BJ (cell line): ENCODE measurements at regions not wholly inside any gene's neighbourhood (a gene's known extent, or its start where the extent isn't known, plus 50 kb on each side); places are given as distances from the start of the nearest gene placed in this dataset.

Experiments used
- CTCF ChIA-PET: fragments of 350-600 bp; formaldehyde crosslinking; extraction: SDS; loops from one replicate; lab custom pipeline; 2021; ENCODE audit warnings: antibody characterized with exemption, inconsistent platforms; lab: Yijun Ruan, JAX
- POLR2A ChIA-PET: fragments of 300-600 bp; sonication (Branson Sonifier 250); formaldehyde crosslinking; extraction: SDS; loops from one replicate; lab custom pipeline; 2021; ENCODE audit warnings: antibody characterized with exemption; lab: Charles Lee
- DNase-seq: peaks from one replicate; pipeline ENCODE4 v3.0.0-alpha.2; 2011; ENCODE audit warnings: low read depth
- H3K27me3 ChIP-seq: 2 replicates; pipeline ENCODE4 v1.6.0; 2011; ENCODE audit warnings: low read length; ENCODE audit not compliant: control insufficient read depth, insufficient read depth
- H3K36me3 ChIP-seq: 2 replicates; pipeline ENCODE4 v1.5.1; 2011; ENCODE audit warnings: low read length; ENCODE audit not compliant: control insufficient read depth, insufficient read depth
- H3K4me3 ChIP-seq: 2 replicates; pipeline ENCODE4 v1.5.1; 2011; ENCODE audit warnings: low read depth, mild to moderate bottlenecking, control low read depth, low read length
- TF ChIP-seq, protein P1 (sequence below): IDR thresholded peaks from 2 replicates; pipeline ENCODE4 v1.5.1; 2011; ENCODE audit warnings: low read depth, mild to moderate bottlenecking, control low read depth, inconsistent platforms, low read length, moderate library complexity; ENCODE audit not compliant: insufficient read depth

- ChIA-PET POLR2A (no interaction called here), CTCF (no interaction called here)
- no peak for DNase-seq
- H3K4me3 ChIP-seq: no peak overlapping the region
- H3K27me3 ChIP-seq: no peaks in the 10 kb centered on the region
- no peaks in the 10 kb centered on the region for H3K36me3 ChIP-seq
- TF ChIP-seq, protein P1, sequence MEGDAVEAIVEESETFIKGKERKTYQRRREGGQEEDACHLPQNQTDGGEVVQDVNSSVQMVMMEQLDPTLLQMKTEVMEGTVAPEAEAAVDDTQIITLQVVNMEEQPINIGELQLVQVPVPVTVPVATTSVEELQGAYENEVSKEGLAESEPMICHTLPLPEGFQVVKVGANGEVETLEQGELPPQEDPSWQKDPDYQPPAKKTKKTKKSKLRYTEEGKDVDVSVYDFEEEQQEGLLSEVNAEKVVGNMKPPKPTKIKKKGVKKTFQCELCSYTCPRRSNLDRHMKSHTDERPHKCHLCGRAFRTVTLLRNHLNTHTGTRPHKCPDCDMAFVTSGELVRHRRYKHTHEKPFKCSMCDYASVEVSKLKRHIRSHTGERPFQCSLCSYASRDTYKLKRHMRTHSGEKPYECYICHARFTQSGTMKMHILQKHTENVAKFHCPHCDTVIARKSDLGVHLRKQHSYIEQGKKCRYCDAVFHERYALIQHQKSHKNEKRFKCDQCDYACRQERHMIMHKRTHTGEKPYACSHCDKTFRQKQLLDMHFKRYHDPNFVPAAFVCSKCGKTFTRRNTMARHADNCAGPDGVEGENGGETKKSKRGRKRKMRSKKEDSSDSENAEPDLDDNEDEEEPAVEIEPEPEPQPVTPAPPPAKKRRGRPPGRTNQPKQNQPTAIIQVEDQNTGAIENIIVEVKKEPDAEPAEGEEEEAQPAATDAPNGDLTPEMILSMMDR: no peak
Measured at GRCh38 chr3:174424656-174425055, 434.5 kb upstream of the NAALADL2 start.

DNA sequence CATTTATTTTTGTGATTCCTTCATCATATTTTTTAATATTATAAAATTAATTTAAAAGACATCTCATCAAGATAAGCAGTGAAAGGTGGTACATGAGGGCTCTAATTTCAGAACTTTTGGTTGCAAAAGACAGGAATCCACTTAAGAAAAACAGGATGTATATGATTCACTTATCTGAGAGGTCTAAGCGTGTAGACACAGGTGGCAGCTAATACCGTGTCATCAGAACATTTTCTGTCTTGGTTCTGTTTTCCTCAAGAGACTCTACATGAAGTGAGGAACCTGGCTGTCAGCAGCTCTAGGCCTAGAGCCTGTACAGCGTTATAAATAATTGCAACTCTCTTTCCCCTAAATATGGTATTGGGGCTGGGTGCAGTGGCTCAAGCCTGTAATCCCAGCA lies 433.7 kb upstream of the NAALADL2 start:
- H3K27me3 ChIP-seq: no peaks in the 10 kb centered on the region
- TF ChIP-seq, protein P1: no peak
- ChIA-PET CTCF (interaction anchor here (1.1 to 1.3 kb wide), 2 partner anchors 12 to 15 kb away, joined by 3 read pairs; no protein-coding TSS in a partner anchor), POLR2A (no interaction called here)
- no peak overlapping the region for H3K4me3 ChIP-seq
- no peaks in the 10 kb centered on the region for H3K36me3 ChIP-seq
- no peak for DNase-seq

GRCh38 chr3:174430986-174431385 lies 428.1 kb upstream of the NAALADL2 start:
- ChIA-PET CTCF (no interaction called here), POLR2A (no interaction called here)
- TF ChIP-seq, protein P1: no peak
- H3K4me3 ChIP-seq: no peak overlapping the region
- H3K36me3 ChIP-seq: no peaks in the 10 kb centered on the region
- DNase-seq: no peak
- H3K27me3 ChIP-seq: no peaks in the 10 kb centered on the region

DNA sequence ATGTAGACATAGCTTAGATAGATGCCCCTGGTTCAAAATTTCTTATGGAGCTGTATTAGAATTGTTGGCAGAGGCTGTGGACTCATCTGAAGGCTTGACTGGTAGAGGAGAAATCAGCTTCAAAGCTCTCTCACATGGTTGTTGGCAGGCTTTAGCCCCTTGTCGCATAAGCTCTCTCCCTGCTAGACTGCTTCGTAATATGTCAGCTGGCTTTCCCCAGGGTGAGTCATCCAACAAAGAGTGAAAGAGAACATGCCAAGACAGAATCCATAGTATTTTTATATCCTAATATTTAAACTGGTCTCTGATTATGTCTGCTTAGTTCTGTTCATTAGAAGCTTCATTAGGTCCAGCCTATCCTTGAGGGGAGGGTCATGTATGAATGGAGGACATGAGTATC lies 427.4 kb upstream of the NAALADL2 start:
- DNase-seq: no peak
- no peak overlapping the region for H3K4me3 ChIP-seq
- no peaks in the 10 kb centered on the region for H3K27me3 ChIP-seq
- TF ChIP-seq, protein P1: no peak
- H3K36me3 ChIP-seq: no peaks in the 10 kb centered on the region
- ChIA-PET POLR2A (no interaction called here), CTCF (no interaction called here)

DNA sequence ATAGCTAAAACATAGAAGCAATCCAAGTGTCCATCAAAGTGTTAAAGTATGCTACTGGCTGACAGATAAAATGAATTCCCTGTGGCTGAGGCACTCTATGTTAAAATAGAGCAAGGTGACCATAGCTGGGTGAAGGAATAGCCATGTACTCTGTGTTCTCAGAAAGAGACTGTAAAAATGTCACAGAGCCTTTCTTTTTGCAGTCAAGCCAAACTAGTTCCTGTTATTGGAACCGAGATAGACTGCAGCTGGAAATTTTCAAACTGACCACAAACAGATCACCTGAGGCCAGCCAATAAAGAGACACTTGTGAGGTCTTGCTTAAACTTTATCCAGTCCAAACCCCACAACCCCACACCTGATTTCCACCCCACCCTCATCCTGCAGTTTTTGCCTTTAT lies 422.8 kb upstream of the NAALADL2 start:
- Histone ChIP-seq H3K4me3 (no peak overlapping the region), H3K36me3 (no peaks in the 10 kb centered on the region), H3K27me3 (no peaks in the 10 kb centered on the region)
- TF ChIP-seq, protein P1: no peak
- no peak for DNase-seq
- CTCF ChIA-PET: no interaction called here
- POLR2A ChIA-PET: no interaction called here
